ENCODE measurements at regions not wholly inside any gene's neighbourhood (a gene's known extent, or its start where the extent isn't known, plus 50 kb on each side); places are given as distances from the start of the nearest gene placed in this dataset.
"Not testable (repeated sequence)": the region's sequence is repeated elsewhere in the genome, so short reads cannot be mapped to it uniquely, and the experiment has no call there.

- no peak for DNase-seq
Measured at GRCh38 chr6:125354649-125355048, 52.9 kb upstream of the HDDC2 start.

- no peak for DNase-seq
Measured at GRCh38 chr6:125356884-125357283, 55.1 kb upstream of the HDDC2 start.

DNA sequence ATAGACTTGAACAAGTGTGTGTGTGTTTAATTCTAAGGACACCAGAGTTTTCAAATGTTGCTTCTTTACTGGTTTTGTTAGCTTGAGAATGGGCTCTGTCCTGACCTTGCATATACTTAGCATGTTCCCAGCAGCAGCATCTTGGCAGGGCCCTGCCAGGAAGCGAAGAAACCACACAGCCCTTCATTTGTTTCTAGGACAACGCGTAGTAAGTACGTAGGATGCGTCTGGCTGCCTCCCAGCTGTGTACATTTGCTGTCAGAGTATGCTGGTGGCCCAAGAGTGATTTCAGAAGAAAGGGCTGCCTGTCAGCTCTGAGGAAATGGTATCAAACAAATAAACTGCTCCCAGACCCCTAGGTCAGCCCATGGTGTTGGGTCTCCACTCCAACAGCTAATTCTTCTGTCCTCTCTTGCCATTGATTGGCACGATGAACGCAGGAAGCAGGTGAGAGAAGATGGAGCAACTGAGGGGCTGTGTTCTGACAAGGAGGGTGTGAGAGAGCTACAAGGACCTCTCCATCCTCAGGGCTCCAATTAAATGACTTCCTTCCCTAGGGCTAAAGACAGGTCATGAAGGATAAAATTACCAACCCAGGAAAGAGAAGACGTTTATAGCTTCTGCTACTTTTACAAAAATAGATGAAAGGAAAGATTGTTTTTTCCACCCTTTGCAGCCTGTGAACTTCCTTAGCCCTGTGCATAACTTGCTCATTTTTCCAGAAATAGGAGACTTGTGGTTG lies 55.9 kb upstream of the HDDC2 start:
- DNase-seq, result no peak

- no peak for DNase-seq
Measured at GRCh38 chr6:125358898-125359297, 57.1 kb upstream of the HDDC2 start.

- DNase-seq, result no peak
Measured at GRCh38 chr6:125361868-125362267, 60.1 kb upstream of the HDDC2 start.

DNA sequence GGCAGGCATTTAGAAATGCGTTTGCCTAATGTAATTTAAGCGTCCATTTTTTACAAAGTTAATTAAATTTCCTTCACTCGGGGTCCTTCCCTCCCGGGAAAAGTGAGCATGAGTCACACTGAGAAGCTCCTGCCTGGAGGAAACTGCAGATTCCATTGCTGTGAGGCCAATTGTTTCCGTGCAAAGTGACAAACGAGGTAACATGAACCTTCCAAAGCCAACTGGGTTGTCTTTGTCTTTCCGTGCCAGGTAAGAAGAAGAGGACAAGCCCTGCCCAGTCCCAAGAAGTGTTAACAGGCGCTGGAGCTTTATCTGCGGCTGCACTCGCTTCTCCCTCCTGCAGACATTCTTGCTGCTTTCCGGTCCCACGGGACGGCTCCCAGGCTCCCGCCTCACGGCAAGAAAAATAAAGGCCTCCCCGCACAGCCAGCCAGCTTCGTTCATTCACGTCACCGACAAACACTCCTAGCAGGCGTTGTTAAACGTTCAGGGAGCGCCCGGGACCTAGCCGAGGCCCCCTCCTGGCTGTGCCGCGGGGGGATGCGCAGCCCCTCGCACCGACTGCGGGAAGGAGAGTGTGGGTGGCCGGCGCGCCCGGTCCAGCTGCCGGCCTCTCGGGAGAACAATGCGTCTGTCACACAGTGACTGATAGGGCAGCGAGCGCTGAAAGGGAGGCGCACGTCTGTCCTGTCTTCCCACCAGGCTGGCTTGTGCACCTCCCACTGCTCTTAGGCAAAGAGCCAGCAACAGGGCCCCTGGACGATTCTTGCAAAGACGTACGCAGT lies 61.5 kb upstream of the HDDC2 start:
- DNase-seq, result peak; percentile 29

- DNase-seq, result no peak
Measured at GRCh38 chr6:125363824-125364165, 62.0 kb upstream of the HDDC2 start.

GRCh38 chr6:125365230-125365629 lies 63.5 kb upstream of the HDDC2 start:
- no peak for DNase-seq

GRCh38 chr6:125367036-125367782 lies 65.4 kb upstream of the HDDC2 start:
- no peak for DNase-seq

GRCh38 chr6:125370343-125370742 lies 68.6 kb upstream of the HDDC2 start:
- no peak for DNase-seq

DNA sequence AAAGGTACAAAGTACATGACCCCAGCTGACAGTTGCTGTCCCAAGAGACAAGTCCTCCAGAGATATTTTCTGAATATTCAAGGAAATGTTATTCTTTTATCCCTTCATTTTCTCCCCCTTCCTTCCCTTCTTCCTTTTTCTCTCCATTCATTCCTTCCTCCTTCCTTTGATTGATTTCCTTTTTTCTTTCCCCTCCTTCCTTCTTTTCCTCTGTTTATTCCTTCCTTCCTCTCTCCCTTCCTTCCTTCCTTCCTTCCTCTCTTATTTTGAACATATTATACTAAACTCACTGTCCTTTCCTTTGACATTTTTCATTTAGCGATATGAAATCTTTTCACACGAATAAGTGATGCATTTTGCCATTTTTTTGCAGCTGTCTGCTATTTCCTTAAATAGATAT lies 73.2 kb upstream of the HDDC2 start:
- DNase-seq, result no peak

DNA sequence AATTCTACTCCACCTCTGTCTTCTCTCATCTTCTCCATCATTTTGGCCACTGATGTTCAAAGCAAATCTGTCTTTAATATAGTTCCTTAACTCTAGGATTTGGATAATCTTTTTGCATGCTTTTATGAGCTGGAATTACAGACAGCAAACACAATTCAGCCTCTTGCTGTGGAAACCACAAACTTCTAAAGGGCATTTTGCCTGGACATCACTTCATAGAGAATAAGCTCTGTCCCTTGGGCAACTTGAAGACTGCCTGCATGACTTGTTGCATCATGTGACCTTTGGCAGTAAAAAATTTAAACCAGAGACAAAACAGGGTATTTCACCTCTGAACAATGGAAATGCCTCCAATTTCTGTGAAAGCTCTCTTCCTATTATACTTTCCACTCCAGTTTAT lies 74.1 kb upstream of the HDDC2 start:
- no peak for DNase-seq

- no peak for DNase-seq
Measured at GRCh38 chr6:125377621-125378020, 75.9 kb upstream of the HDDC2 start.

- no peak for DNase-seq
Measured at GRCh38 chr6:125379174-125379573, 77.4 kb upstream of the HDDC2 start.

DNA sequence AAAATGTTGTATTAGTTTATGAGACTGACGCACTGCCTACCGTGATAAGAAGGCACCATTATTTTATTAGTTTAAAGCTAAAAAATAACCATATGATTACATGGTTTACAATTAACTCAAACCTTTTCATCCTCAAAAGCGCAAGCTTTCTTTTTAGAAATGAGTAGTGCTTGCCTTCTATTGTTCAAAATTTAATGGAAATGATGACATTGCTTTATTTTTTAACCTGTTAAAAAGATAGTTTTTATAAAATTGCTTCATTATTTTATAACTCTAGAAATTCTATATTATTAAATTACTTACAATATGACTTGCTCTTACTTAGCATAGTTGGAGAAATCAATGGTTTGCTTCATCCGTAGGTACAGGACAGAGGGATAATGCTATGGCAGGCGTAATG lies 78.7 kb upstream of the HDDC2 start:
- no peak for DNase-seq

GRCh38 chr6:125386337-125386736 lies 84.6 kb upstream of the HDDC2 start:
- not testable (repeated sequence) for DNase-seq

DNA sequence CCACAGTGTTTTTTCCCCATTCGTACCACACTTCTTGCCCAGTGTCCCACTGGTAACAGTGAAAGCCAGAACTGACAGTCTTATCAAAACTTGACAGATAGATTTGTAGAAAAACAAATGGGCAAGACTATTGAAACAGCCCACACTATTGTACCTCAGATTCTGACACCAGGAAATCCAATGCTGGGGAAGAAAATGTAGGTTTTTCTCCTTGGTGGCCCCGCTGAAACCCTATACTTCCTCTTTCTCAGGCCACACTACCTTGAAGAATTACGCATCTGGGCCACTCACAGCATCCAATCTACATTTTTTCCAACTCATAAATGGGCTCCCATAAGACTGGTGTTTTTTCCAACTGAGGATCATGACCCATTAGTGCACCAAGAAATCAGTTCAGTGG lies 90.9 kb upstream of the HDDC2 start:
- peak; percentile 20 for DNase-seq

DNA sequence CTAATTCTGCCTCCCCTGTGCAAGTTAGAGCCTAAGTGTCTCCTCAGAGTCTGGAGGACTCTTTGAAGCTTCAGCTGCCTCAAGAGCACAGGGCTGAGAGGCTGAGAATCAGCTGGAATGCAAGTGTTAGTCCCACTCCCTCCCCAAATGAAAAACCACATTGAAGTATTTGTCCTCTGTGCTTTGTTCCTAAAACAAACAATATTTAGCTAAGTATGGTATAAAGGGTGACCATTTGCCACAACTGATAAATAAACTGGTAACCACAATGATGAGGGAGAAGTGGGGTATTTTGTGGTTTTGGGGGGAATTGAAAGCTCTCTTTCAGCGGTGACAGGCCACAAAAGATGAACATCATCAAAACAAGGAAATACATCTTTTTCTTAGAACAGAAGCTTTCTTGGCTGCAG lies 91.7 kb upstream of the HDDC2 start:
- peak; percentile 68 for DNase-seq

DNA sequence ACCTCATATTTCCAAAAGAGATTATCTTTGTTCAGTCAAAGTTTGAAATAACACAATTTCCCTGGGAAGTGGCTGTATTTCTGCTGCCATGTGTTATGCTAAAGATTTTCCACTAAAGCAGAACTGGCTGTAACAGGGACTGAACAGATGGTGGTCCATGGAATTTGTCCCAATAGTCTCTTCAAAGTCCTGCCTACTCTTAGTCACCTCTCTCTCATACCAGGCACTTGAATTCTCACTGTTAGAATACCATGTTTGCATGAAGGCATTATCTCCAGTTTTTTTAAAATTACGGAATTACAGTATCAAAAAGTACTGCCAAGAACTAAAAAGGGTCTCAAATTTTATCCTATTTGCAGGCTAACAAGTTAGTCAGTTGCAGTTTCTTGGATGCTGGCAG lies 105.0 kb upstream of the HDDC2 start:
- DNase-seq, result no peak

GRCh38 chr6:125414507-125414906 lies 112.7 kb upstream of the HDDC2 start:
- DNase-seq, result no peak

DNA sequence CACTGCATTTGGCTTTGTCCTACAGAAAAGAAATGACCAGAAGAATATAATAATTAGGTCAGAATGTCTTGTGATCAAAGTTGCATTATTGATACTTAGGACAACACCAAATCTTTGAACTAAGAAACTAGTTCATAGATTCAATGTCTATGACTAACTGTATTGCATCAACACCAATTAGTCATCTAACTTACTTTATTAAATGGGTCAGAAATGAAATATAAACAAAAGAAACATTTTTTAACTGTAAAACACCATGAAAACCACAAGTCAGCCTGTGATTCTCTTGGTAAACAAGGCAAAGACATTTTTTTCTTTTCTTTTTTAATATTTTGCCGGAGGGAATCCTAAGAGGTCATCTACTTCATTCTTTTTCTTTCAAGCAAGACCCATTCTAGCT lies 114.1 kb upstream of the HDDC2 start:
- DNase-seq, result no peak

DNA sequence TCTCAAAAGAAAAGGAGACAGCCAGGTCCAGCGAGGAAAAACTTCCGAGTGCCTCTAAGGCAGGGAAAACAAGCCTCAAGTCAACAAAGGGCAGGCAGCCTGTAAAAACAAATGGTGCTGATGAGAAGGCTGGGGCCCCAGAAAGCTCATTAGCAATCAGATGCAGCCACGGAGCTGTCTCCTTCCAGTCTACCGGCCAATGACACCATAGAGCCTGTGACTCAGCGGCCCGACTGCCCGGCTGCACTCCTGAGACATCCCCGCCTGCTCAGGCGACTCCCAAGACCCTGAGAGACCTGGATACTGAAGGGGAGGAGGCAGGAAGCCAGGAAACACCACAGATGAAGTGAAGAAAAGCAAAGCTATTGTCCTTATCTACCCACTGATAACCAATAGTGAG lies 120.1 kb upstream of the HDDC2 start:
- no peak for DNase-seq

- DNase-seq, result no peak
Measured at GRCh38 chr6:125423047-125423446, 121.3 kb upstream of the HDDC2 start.

GRCh38 chr6:125431971-125432370 lies 130.2 kb upstream of the HDDC2 start:
- no peak for DNase-seq
